Uterus (tissue), 2 donors: ENCODE measurements at regions not wholly inside any gene's neighbourhood (a gene's known extent, or its start where the extent isn't known, plus 50 kb on each side); places are given as distances from the start of the nearest gene placed in this dataset.
"Not testable (repeated sequence)": the region's sequence is repeated elsewhere in the genome, so short reads cannot be mapped to it uniquely, and the experiment has no call there.

Source experiments
- CTCF ChIP-seq, 4 experiments: fragments of 200-600 bp in 2 of 4; fragments of 450-650 bp in 2 of 4; sonication (generic) in 2 of 4; IDR thresholded peaks; one replicate each; pipeline ENCODE4 v1.5.1; 2016 to 2019; ENCODE audit warnings: antibody characterized with exemption in 4 of 4, mild to moderate bottlenecking in 2 of 4, moderate library complexity in 1 of 4
- POLR2A ChIP-seq, 2 donors: fragments of 450-650 bp; IDR thresholded peaks; one replicate each; pipeline ENCODE4 v1.6.1; 2016; ENCODE audit warnings: antibody characterized with exemption in 2 of 2, mild to moderate bottlenecking in 1 of 2, moderate library complexity in 1 of 2

- TF ChIP-seq CTCF, POLR2A (IDR thresholded peaks at IDR 0.05): not testable (repeated sequence)
These were observed 792.1 kb upstream of the CCDC179 start for GRCh38 chr11:23652336-23652735.
